ENCODE measurements at regions not wholly inside any gene's neighbourhood (a gene's known extent, or its start where the extent isn't known, plus 50 kb on each side); places are given as distances from the start of the nearest gene placed in this dataset.

- TF ChIP-seq CTCF (IDR thresholded peaks at IDR 0.05) (no peak), POLR2A (IDR thresholded peaks at IDR 0.05) (no peak)
Measured at GRCh38 chr11:33471541-33471940, 214.4 kb downstream of the HIPK3 start.
